OCI-LY3 (cell line): ENCODE measurements at regions not wholly inside any gene's neighbourhood (a gene's known extent, or its start where the extent isn't known, plus 50 kb on each side); places are given as distances from the start of the nearest gene placed in this dataset.
"Not testable (repeated sequence)": the region's sequence is repeated elsewhere in the genome, so short reads cannot be mapped to it uniquely, and the experiment has no call there.

Source experiments
- CTCF ChIP-seq: fragments of 200-600, 300-600 bp; sonication (generic); IDR thresholded peaks from 2 replicates; pipeline ENCODE4 v1.5.1; 2014; ENCODE audit warnings: antibody characterized with exemption, low read length, low read depth
- EZH2phosphoT487 ChIP-seq: fragments of 200-600 bp; shearing (Covaris generic); IDR thresholded peaks from 2 replicates; pipeline ENCODE4 v1.6.1; 2018; ENCODE audit warnings: antibody characterized with exemption, mixed run types, low read depth

GRCh38 chr10:46753763-46754162, 157.5 kb upstream of the PTPN20 start:
- not testable (repeated sequence) for TF ChIP-seq CTCF, EZH2phosphoT487
